ENCODE measurements at regions not wholly inside any gene's neighbourhood (a gene's known extent, or its start where the extent isn't known, plus 50 kb on each side); places are given as distances from the start of the nearest gene placed in this dataset.
"Not testable (repeated sequence)": the region's sequence is repeated elsewhere in the genome, so short reads cannot be mapped to it uniquely, and the experiment has no call there.

GRCh38 chr17:72464221-72464620 is 343.4 kb downstream of the SOX9 start:
- TF ChIP-seq CTCF (IDR thresholded peaks at IDR 0.05; ENCODE audit: extremely low read depth in 1 of 2, insufficient read depth in 1 of 2, low read depth in 1 of 2, low read length in 2 of 2); POLR2AphosphoS5 (IDR thresholded peaks at IDR 0.05; ENCODE audit: insufficient read depth, low read depth, low read length); EZH2 (IDR thresholded peaks at IDR 0.05; ENCODE audit: borderline replicate concordance, low read depth, low read length, severe bottlenecking): not testable (repeated sequence)
- TF ChIP-seq, protein P1, sequence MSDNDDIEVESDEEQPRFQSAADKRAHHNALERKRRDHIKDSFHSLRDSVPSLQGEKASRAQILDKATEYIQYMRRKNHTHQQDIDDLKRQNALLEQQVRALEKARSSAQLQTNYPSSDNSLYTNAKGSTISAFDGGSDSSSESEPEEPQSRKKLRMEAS (IDR thresholded peaks at IDR 0.05; ENCODE audit: insufficient read depth, insufficient read length), result not testable (repeated sequence)
